Ascending aorta (tissue), 2 donors: ENCODE measurements at regions not wholly inside any gene's neighbourhood (a gene's known extent, or its start where the extent isn't known, plus 50 kb on each side); places are given as distances from the start of the nearest gene placed in this dataset.

ENCODE experiments used
- DNase-seq, 2 donors: peaks; one replicate each; pipeline ENCODE4 v3.0.0-alpha.2; 2019; ENCODE audit warnings: low spot score in 2 of 2
- H3K27ac ChIP-seq, 2 donors: fragments of 200-600 bp; sonication (generic); one replicate each; pipeline ENCODE4 v1.5.1; 2016 to 2017; ENCODE audit warnings: mild to moderate bottlenecking in 1 of 2
- H3K27me3 ChIP-seq: fragments of 200-600 bp; sonication (generic); one replicate; pipeline ENCODE4 v1.5.1; 2017
- H3K36me3 ChIP-seq, 2 donors: fragments of 200-600 bp; sonication (generic); one replicate each; pipeline ENCODE4 v1.5.1; 2016
- H3K4me1 ChIP-seq, 2 donors: fragments of 200-600 bp; sonication (generic); one replicate each; pipeline ENCODE4 v1.5.1; 2016 to 2017; ENCODE audit warnings: mild to moderate bottlenecking in 1 of 2
- H3K4me3 ChIP-seq, 2 donors: fragments of 200-600 bp; sonication (generic); one replicate each; pipeline ENCODE4 v1.5.1; 2016 to 2017; ENCODE audit warnings: mild to moderate bottlenecking in 1 of 2
- H3K9me3 ChIP-seq, 2 donors: fragments of 200-600 bp; sonication (generic); one replicate each; pipeline ENCODE4 v1.5.1; 2016
- CTCF ChIP-seq, 3 experiments: fragments of 200-600 bp in 2 of 3; fragments of 450-650 bp in 1 of 3; sonication (generic) in 2 of 3; IDR thresholded peaks; one replicate each; pipeline ENCODE4 v1.5.1; 2016 to 2019; ENCODE audit warnings: antibody characterized with exemption in 3 of 3, mild to moderate bottlenecking in 1 of 3, moderate library complexity in 1 of 3
- intact Hi-C: fragments of 100-400 bp; cut with DNase I; formaldehyde crosslinking; loops from one replicate; pipeline ENCODE4 v1.15.1; 2023

- no peak for TF ChIP-seq CTCF (IDR thresholded peaks at IDR 0.05)
- DNase-seq = no peak
- intact Hi-C loops = no loop called here
- Histone ChIP-seq H3K4me1 (no peaks in the 10 kb centered on the region), H3K4me3 (no peak overlapping the region), H3K27me3 (no peaks in the 10 kb centered on the region), H3K9me3 (peaks cover 0 to 3% of the 10 kb centered on the region in 2 donors), H3K27ac (no peak overlapping the region), H3K36me3 (no peaks in the 10 kb centered on the region)
These were observed 795.1 kb upstream of the GRIA3 start for GRCh38 chrX:122389005-122389404.

GRCh38 chrX:122418758-122419157 is 765.3 kb upstream of the GRIA3 start:
- H3K27me3 ChIP-seq = no peaks in the 10 kb centered on the region
- H3K4me1 ChIP-seq = no peaks in the 10 kb centered on the region
- H3K36me3 ChIP-seq = no peaks in the 10 kb centered on the region
- no peak for TF ChIP-seq CTCF (IDR thresholded peaks at IDR 0.05)
- H3K9me3 ChIP-seq = no peaks in the 10 kb centered on the region
- DNase-seq = no peak
- no peak overlapping the region for H3K27ac ChIP-seq
- intact Hi-C loops = no loop called here
- no peak overlapping the region for H3K4me3 ChIP-seq

GRCh38 chrX:122421434-122422121 is 762.5 kb upstream of the GRIA3 start:
- DNase-seq = no peak
- no peaks in the 10 kb centered on the region for H3K36me3 ChIP-seq
- no peaks in the 10 kb centered on the region for H3K4me1 ChIP-seq
- no peaks in the 10 kb centered on the region for H3K9me3 ChIP-seq
- no peak overlapping the region for H3K4me3 ChIP-seq
- H3K27ac ChIP-seq = no peak overlapping the region
- no peaks in the 10 kb centered on the region for H3K27me3 ChIP-seq
- intact Hi-C loops = no loop called here
- no peak for TF ChIP-seq CTCF (IDR thresholded peaks at IDR 0.05)

- Histone ChIP-seq H3K4me3 (no peak overlapping the region), H3K36me3 (no peaks in the 10 kb centered on the region), H3K27ac (no peak overlapping the region), H3K4me1 (no peaks in the 10 kb centered on the region), H3K27me3 (no peaks in the 10 kb centered on the region), H3K9me3 (no peaks in the 10 kb centered on the region)
- intact Hi-C loops = no loop called here
- DNase-seq = no peak
- TF ChIP-seq CTCF (IDR thresholded peaks at IDR 0.05) = no peak
These were observed 761.5 kb upstream of the GRIA3 start for GRCh38 chrX:122422547-122422946.

GRCh38 chrX:122434942-122435341 is 749.1 kb upstream of the GRIA3 start:
- no peak for TF ChIP-seq CTCF (IDR thresholded peaks at IDR 0.05)
- H3K36me3 ChIP-seq = no peaks in the 10 kb centered on the region
- intact Hi-C loops = no loop called here
- no peak for DNase-seq
- H3K27ac ChIP-seq = no peak overlapping the region
- no peak overlapping the region for H3K4me3 ChIP-seq
- H3K27me3 ChIP-seq = no peaks in the 10 kb centered on the region
- no peaks in the 10 kb centered on the region for H3K4me1 ChIP-seq
- H3K9me3 ChIP-seq = peaks cover 0 to 8% of the 10 kb centered on the region in 2 donors

- no peak overlapping the region for H3K4me3 ChIP-seq
- no peaks in the 10 kb centered on the region for H3K36me3 ChIP-seq
- intact Hi-C loops = no loop called here
- TF ChIP-seq CTCF (IDR thresholded peaks at IDR 0.05) = no peak
- no peaks in the 10 kb centered on the region for H3K4me1 ChIP-seq
- H3K9me3 ChIP-seq = peaks cover 0 to 8% of the 10 kb centered on the region in 2 donors
- no peaks in the 10 kb centered on the region for H3K27me3 ChIP-seq
- DNase-seq = no peak
- H3K27ac ChIP-seq = no peak overlapping the region
These were observed 744.2 kb upstream of the GRIA3 start for GRCh38 chrX:122439831-122440230.
